NCI-H1105 (cell line): ENCODE measurements at regions not wholly inside any gene's neighbourhood (a gene's known extent, or its start where the extent isn't known, plus 50 kb on each side); places are given as distances from the start of the nearest gene placed in this dataset.
"Not testable (repeated sequence)": the region's sequence is repeated elsewhere in the genome, so short reads cannot be mapped to it uniquely, and the experiment has no call there.

Source experiments
- DNase-seq: peaks from one replicate; lab custom pipeline; 2025; lab: John Stamatoyannopoulos, UW

DNA sequence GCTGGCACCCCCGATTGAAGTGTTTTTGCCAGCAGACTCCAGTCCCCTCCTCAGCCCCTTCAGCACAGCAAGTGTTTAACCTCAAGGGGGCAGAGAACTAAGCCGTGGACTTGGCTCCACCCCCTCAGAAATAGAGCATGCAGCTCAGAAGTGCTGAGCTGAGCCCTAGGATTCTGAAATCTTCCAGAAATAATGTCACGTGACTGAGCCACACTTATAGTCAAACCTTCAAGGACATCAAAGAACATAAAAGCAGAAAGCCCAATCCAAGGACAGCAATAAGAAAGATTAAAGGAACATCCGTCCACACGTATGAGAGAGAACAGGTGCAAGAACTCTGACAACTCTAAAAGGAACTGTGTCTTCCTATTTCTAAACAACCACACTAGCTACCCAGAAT is 317.7 kb upstream of the LRFN5 start:
- no peak for DNase-seq

DNA sequence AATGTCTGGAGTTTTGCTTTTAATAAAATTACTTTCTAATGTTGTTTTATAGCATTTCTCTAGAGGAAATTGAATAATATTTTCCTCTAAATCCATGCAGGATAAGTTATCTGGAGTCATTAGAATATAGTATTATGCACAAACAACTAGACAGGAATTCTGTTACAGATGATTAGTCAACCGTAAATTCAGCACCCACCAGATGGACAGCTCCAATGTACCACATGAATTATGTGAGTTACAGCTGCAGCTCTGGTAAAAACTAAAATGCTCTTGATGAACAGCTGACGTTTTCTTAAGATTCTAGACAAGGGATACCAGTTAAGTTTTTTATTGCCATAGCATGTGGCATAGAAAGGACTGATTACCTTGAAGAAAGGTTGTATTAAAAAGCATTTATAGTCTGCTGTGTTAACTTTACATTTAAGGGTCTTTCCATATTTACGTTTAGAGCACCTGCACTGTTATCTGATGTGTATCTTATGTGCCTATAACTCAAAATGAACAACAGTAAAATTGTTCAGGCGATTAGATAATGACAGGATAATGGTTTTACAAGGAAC is 321.4 kb upstream of the LRFN5 start:
- peak; percentile 89 for DNase-seq

DNA sequence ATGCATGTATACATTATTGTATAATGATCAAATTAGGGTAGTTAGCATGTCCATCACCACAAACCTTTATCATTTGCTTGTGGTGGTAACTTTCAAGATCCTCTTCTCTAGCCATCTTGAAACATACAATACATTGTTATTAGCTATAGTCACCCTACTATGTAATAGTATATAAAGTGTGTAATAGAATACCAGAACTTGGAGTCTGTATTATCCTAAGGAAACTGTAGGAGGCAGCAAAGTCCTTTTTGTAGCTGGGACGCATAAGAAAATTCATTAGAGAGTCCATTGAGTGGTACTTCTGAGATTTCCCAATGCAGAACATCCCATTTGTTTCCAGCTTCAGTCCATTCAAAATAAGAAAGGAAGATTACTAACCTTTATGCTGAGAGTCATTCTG is 325.9 kb upstream of the LRFN5 start:
- DNase-seq, result no peak

DNA sequence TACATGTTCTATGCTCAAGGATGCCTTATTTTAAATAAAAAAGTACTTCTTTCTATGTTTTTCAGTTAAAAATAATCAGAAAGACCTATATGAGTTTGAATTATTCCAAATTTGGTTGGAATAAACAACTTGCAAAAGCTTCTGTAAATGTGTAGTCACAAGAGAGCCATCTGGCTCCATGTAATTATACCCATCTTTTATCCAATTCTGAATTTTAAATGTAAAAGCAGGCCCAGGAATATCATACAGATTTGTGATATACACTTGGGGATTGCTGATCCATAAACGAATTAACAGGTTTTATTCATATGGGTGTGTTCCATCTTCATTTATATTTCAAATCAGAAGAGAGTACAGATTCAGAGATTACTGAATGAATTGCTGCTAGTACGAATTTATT is 329.2 kb upstream of the LRFN5 start:
- no peak for DNase-seq

DNA sequence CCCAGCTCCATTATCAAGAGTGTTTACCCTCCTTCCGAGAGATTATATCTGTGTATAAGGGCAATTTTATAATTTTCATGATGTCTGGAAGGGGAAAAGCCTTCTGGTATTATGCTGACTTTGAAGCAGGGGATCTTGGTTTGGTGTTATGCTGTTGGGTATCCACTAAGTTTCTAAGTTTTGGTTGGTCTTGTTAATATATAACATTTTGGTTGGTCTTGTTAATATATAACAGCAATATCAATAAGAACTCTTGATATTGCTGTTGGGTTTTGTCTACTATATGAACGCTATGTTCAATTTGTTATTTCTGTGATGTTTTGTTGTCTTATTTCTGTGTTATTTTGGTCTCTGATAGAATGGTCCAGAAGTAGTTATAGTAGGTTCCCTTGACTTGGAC is 349.2 kb upstream of the LRFN5 start:
- DNase-seq, result no peak

DNA sequence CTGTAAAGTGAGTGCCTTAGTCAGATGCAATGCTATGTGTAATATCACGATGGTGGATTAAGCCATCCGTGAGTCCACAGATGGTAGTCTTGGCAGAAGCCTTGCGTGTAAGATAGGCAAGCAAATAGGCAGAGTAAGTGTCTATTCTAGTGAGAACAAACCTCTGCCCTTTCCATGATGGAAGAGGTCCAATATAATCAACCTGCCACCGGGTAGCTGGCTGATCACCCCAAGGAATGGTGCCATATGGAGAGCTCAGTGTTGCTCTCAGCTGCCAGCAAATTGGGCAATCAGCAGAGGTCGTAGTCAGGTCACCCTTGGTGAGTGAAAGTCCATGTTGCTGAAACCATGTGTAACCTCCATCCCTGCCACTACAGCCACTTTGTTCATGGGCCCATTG is 371.2 kb upstream of the LRFN5 start:
- DNase-seq, result no peak

DNA sequence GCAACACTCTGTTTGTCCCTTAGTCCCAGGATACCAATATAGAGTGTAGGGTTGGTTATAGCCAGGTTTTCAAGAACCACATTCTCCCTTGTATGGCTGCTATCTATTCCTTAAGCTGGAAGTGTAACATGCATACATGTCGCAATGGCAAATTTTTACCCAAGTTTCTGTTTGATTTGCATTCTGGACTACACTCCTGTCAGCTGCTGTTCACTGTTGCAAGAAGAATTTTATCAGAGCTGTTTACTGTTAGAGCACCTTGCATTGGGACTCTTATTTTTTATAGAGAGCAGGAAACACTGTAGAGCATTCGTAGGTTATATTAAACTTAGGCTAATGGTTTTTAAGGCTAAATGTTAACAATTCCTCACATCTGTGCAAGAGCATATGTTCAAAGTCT is 376.0 kb upstream of the LRFN5 start:
- DNase-seq, result no peak

DNA sequence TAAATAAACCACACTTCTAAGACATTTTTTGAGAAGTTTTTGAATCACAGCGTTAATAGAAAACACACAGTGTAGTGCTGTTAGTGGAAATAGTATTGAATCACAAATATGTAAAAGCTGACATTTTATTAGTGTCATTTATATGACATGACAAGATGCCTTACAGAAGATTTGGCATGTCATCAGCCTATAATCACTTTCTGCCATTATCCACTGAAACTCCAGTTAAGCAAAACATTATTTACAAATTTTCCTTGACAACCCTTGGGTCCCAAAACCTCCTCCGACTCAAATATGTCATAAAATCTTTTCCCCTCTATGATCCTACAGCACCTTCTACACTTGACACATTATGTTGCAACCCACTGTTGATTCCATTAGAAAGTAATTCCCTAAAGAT is 376.9 kb upstream of the LRFN5 start:
- no peak for DNase-seq

DNA sequence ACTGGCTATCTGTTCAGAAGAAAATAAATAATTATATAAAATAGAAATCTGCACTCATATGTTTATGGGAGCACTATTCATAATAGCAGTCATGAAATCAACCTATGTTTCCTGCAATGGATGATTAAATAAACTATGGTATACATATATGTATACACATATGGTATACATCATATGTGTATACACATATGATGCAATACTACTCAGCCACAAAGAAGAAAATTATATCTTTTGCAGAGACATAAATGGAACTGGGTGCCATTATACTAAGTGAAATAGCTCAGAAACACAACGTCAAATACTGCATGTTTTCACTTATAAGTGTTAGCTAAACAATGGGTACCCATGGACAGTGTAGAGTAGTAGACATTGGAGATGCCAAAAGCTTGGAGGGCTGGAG is 381.2 kb upstream of the LRFN5 start:
- DNase-seq, result no peak

DNA sequence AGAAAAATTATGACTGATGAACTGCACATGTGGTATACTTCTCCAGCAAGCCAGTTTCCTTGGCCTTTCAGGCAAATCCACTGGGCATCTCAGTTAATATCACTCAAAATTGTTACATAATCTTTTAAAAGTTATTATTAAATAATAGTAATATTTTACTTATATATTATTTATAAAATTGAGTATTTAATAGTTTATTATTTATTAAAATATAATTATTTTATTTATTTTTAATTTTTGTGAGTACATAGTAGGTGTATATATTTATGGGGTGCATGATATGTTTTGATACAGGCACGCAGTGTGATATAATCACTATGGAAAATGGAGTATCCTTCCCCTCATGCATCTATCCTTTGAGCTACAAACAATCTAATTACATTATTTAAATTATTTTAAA is 384.1 kb upstream of the LRFN5 start:
- no peak for DNase-seq

DNA sequence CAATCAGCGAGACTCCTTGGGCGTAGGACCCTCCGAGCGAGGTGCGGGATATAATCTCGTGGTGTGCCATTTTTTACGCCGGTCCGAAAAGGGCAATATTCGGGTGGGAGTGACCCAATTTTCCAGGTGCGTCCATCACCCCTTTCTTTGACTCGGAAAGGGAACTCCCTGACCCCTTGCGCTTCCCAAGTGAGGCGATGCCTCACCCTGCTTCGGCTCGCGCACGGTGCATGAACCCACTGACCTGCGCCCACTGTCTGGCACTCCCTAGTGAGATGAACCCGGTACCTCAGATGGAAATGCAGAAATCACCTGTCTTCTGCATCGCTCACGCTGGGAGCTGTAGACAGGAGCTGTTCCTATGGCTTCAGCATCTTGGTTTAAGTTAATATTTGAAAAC is 391.7 kb upstream of the LRFN5 start:
- DNase-seq, result not testable (repeated sequence)

DNA sequence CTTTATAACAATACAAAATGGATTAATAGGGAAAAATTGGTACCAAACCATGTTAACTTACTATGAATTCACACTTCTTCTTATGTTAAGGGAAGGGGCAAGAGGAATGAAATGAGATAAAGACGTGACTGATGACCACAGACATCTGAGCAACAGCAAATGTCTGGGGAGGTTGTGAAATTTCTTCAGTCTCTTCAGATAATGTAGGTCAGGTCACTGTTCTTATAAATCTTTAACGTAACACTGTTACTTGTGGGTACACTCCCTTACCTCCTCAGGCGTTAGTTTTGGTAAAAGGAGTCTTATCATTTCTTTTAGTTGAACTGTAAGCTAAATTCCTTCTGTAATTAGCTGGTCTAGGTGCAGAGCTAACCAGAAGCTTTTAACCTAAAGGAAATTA is 405.0 kb upstream of the LRFN5 start:
- DNase-seq, result no peak

DNA sequence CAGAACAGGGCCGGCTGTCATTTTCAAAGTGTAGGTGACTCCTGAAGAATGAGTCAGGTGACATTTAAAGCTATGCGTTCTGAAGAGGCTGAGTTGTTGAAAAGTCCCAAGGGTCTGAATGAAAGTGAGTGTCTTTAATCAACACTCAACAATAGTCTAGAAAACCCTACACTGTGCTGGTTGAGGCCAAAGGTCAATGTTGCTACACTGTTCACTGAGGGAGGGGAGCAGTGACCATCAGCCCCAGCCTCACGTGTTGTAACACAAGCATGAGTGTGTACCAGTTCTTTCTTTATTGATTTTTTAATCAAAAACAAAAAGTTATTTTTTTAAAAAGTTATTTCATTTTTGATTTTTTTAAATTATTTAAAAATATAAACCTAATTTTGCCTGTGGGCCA is 418.8 kb upstream of the LRFN5 start:
- DNase-seq, result no peak

DNA sequence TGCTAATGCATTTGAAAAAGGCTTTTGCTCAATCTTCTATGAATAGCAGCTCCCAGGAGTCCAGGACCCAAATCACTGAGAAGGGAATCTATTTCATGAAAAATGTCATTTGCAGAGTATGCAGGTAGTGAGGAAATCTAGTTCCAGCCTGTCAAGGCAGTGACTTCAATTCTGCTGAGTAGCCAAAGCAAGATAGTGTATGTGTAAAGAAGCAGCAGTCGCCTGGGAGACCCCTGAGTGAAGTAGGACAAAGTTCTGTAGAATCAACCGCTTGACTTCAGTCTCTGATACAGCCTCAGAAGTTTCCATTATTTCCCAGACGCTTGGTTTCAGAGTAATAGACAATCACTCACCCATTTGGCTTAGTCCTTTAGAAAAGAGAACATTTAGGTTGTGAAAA is 435.6 kb upstream of the LRFN5 start:
- no peak for DNase-seq

DNA sequence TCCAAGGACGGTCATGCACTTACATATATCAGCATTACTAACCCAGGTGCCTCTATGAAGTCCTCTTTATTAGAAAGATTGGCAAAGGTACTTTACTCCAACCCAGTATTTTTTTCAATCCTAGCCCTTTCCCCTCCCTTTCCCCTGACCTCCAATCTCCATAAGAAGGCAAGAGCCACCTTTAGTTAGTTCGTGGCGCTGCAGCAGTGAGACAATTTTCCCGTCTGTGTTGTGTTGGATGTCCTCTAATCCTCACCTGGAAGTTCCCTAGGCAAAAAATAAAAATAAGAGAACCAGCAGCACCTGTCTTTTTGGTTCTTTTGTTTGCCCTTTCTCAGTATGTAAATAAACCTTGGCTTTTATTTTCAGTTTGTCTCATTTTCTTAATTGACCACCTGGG is 439.6 kb upstream of the LRFN5 start:
- peak; percentile 90 for DNase-seq

DNA sequence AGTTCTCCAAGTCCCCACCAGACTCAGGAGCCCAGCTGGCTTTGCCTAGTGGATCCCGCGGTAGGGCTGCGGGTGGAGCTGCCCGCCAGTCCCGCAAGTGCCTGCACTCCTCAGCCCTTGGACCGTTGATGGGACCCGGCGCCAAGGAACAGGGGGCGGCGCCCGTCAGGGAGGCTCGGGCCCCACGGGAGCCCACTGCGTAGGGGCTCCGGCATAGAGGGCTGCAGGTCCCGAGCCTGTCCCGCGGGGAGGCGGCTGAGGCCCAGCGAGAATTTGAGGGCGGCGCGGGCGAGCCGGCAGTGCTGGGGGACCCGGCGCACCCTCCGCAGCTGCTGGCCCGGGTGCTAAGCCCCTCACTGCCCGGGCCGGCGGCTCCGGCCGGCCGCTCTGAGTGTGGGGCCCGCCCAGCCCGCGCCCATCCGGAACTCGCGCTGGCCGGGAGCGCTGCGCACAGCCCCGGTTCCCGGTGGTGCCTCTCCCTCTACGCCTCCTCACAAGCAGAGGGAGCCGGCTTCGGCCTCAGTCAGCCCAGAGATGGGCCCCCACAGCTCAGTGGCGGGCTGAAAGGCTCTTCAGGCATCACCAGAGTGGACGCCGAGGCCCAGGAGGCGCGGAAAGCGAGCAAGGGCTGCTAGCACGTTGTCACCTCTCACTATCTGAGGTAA is 452.4 kb upstream of the LRFN5 start:
- no peak for DNase-seq

DNA sequence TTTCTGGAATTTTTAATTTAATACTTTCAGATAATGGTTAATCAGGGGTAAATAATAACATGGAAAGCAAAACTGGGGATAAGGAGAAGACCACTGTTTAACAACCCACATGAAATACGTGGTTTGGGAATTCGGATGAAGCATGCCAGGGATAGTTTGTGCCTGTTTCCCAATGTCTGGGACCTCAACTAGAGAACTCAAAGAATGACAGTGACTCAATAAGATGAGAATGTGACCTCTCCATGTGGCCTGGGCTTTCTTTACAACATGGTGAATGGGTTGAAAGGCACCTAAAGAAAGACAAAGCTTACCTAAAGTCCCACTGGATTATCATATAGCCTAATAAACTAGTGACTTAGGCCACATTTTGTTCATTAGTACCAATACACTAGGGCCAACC is 460.3 kb upstream of the LRFN5 start:
- no peak for DNase-seq

DNA sequence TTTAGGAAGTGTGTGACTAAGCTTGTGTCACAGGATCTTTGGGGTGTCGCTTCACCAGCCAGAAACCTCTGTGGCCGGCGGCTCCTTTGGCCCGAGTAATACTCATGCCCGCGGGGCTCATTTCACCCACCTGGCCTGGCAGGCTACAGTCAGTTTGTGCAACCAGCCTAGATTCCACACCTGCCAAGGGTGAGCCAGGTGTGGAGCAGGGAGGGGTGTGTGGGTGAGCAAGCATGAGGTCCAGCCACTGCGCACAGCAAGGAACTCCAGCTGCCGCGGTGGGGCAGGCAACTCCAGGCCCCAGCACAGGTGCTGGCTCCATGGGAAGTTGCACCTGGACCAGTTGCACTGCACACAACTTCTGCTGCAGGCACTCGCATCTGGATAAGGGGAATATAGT is 462.3 kb upstream of the LRFN5 start:
- no peak for DNase-seq

DNA sequence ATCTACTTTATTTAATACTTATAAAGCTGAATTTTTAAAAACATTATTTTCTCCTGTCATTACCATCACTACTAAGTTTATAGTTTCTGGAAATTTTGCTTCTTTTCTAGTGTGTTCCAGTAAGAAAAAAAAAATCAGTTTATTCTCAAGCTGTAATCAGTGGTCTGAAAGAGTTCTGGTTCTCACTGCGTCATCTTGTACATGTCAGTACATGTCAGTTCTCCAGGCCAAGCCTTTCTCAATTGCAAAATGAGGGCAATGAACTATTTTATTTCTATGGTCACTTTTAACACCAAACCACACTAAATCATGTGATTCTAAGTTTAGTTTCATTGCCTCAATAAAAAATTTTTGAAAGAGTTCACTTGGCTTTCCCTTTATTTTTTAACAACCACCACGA is 468.9 kb upstream of the LRFN5 start:
- peak; percentile 36 for DNase-seq

DNA sequence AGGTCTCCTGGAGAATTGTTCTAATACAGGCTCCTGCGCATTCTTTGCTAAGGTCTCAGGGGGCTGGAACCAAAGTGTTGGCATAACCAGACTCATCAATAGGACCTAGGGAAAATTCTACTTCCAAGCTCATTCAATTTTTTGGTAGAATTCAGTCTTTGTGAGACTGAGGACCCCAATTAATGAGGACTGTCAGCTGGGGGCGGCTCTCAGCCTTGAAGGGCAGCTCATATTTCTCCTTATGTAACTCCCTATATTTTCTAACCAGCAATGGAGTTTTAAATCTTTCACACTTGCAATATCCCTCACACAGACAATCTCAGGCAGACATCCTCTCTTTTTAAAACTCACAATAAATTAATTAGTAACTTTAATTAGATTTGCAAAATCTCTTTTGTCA is 476.4 kb upstream of the LRFN5 start:
- no peak for DNase-seq

DNA sequence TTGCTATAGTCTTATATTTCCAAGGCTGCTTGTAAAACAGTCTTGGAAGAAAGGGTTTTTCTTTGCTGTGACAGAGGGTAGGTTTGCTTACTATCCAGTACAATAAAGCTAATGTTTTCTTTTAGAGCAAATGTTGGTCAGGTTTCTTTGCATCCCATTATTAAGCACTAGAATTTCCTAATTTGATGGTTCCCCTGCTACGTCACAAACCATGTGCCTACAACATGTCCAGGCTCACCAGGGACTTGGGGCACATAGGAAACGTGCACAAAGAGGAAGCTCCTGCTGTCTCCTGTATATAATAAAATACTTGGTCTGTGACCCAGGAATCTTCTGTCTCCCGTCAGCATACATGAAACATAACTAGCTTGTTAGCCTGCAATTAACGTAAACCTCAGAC is 486.3 kb upstream of the LRFN5 start:
- DNase-seq, result no peak

DNA sequence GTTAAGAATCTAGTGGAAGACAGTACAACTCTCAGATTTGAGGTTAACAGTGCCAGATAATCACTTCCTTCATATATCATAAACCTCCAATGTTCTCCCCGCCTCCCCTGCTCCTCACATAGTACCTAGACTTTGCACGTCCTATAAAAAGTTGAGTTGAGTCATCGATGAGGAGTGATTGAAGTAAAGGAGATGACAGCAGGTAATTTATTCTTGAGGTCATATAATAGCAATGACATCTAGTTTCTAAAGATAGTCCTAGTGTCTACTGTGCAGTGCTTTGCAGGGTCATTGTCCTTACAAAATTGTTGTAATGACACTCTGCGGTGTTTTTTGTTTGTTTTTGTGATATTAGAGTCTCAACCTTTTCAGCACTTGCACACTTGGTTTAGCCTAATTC is 510.5 kb upstream of the LRFN5 start:
- DNase-seq, result no peak

DNA sequence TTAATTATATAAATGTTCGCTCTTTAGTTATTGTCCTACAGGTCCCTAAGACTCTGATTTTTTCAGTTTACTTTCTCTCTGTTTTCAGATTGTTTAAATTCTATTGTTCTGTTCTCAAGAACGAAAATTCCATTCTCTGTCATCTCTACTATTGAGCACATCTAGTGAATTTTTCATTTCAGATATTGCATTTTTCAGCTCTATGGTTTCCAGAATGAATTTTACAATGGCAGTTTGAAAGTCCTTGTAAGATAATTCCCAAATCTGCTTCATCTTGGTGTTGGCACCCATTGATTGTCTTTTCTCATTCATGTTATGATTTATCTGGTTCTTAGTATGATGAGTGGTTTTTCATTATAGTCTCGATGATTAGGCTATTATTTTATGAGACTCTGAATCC is 519.6 kb upstream of the LRFN5 start:
- DNase-seq, result no peak

DNA sequence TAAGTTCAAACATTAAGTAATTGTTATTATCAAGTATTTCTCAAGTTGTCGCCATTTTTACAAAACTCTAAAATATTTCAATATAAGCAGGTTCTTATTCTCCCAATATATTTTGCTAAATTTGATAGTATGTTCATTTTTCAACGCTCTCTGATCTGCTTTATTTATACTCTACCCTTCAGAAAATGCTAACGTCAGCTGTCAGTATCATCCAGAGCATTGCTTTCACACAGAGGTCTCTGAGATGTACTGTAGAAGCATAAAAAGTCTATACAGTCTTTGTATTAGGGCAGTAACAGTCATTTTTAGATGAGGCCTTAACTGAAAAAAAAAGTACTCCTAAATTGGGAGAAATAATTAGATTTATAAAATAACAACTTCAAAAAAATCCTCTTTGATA is 533.1 kb upstream of the LRFN5 start:
- DNase-seq, result no peak

DNA sequence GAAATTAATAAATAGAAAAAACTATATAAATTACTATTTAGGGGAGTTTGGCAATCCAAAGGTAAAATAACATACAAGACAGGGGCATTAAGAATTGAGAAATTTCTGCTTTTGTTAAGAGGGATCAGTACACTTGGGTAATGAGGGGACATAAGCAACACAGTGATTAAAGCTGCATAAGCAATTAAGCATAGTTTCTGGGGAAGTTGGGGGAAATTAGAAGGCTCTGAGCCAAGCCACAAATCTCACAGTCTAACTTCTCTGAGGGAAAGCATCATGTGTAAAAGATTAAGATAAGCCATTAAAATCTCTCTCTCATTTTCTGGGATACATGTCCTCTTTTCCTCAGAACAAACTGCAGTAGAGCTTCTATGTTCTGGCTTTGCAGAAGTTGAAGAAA is 533.9 kb upstream of the LRFN5 start:
- DNase-seq, result no peak
